ENCODE measurements at regions not wholly inside any gene's neighbourhood (a gene's known extent, or its start where the extent isn't known, plus 50 kb on each side); places are given as distances from the start of the nearest gene placed in this dataset.

- TF ChIP-seq CTCF (IDR thresholded peaks at IDR 0.05; ENCODE audit: borderline replicate concordance, extremely low read depth, low read length, poor library complexity, severe bottlenecking) (no peak), EZH2 (IDR thresholded peaks at IDR 0.05; ENCODE audit: borderline replicate concordance, low read depth, low read length, severe bottlenecking) (no peak)
Observed at GRCh38 chr3:74839566-74839965, 225.1 kb upstream of the CNTN3 start.
